H9 (cell line): ENCODE measurements at regions not wholly inside any gene's neighbourhood (a gene's known extent, or its start where the extent isn't known, plus 50 kb on each side); places are given as distances from the start of the nearest gene placed in this dataset.

Experiments
- DNase-seq: peaks from one replicate; pipeline ENCODE4 v3.0.0-alpha.2; 2017
- H2AFZ ChIP-seq: one replicate; pipeline ENCODE4 v1.6.1; 2013; ENCODE audit warnings: mild to moderate bottlenecking, low read length, control low read depth, moderate library complexity
- H2AK5ac ChIP-seq: 2 replicates; pipeline ENCODE4 v1.6.1; 2013; ENCODE audit warnings: low read length, control low read depth, mixed read lengths; ENCODE audit not compliant: insufficient read length
- H2BK120ac ChIP-seq: one replicate; pipeline ENCODE4 v1.6.1; 2013; ENCODE audit warnings: low read depth, mild to moderate bottlenecking, low read length, control low read depth, inconsistent platforms; ENCODE audit not compliant: poor library complexity, severe bottlenecking
- H2BK12ac ChIP-seq: 2 replicates; pipeline ENCODE4 v1.6.1; 2013; ENCODE audit warnings: low read length, control low read depth, mixed read lengths, low read depth; ENCODE audit not compliant: insufficient read length
- H2BK15ac ChIP-seq: 2 replicates; pipeline ENCODE4 v1.6.1; 2013; ENCODE audit warnings: low read depth, low read length, control low read depth
- H2BK20ac ChIP-seq: one replicate; pipeline ENCODE4 v1.6.1; 2013; ENCODE audit warnings: low read depth, mild to moderate bottlenecking, low read length, control low read depth, inconsistent platforms; ENCODE audit not compliant: poor library complexity, severe bottlenecking
- H2BK5ac ChIP-seq: 2 replicates; pipeline ENCODE4 v1.6.1; 2013; ENCODE audit warnings: low read length, control low read depth, mixed read lengths; ENCODE audit not compliant: insufficient read length
- H3K14ac ChIP-seq: 2 replicates; pipeline ENCODE4 v1.6.1; 2013; ENCODE audit warnings: low read length, control low read depth; ENCODE audit not compliant: insufficient read depth
- H3K18ac ChIP-seq: 2 replicates; pipeline ENCODE4 v1.6.1; 2013; ENCODE audit warnings: low read depth, mild to moderate bottlenecking, mixed read lengths, low read length, control low read depth; ENCODE audit not compliant: insufficient read length
- H3K23ac ChIP-seq: 2 replicates; pipeline ENCODE4 v1.6.1; 2013; ENCODE audit warnings: low read length, control low read depth, mixed read lengths, low read depth; ENCODE audit not compliant: insufficient read length
- H3K23me2 ChIP-seq: 2 replicates; pipeline ENCODE4 v1.6.1; 2013; ENCODE audit warnings: low read depth, mild to moderate bottlenecking, mixed read lengths, low read length, control low read depth; ENCODE audit not compliant: insufficient read length, poor library complexity, severe bottlenecking
- H3K27ac ChIP-seq: 2 replicates; pipeline ENCODE4 v1.5.1; 2013; ENCODE audit warnings: low read length, control low read depth, mixed read lengths, low read depth; ENCODE audit not compliant: insufficient read length
- H3K27me3 ChIP-seq: 2 replicates; pipeline ENCODE4 v1.6.1; 2013; ENCODE audit warnings: low read length, control low read depth, inconsistent platforms; ENCODE audit not compliant: insufficient read depth
- H3K4ac ChIP-seq: 2 replicates; pipeline ENCODE4 v1.6.1; 2013; ENCODE audit warnings: low read depth, mild to moderate bottlenecking, control low read depth, inconsistent platforms, low read length, moderate library complexity
- H3K4me1 ChIP-seq: 2 replicates; pipeline ENCODE4 v1.6.1; 2013; ENCODE audit warnings: low read length, control low read depth, inconsistent platforms; ENCODE audit not compliant: insufficient read depth
- H3K4me2 ChIP-seq: 2 replicates; pipeline ENCODE4 v1.6.1; 2013; ENCODE audit warnings: low read length, control low read depth, mixed read lengths; ENCODE audit not compliant: insufficient read length, insufficient read depth
- H3K56ac ChIP-seq: 2 replicates; pipeline ENCODE4 v1.6.1; 2013; ENCODE audit warnings: low read depth, mild to moderate bottlenecking, mixed read lengths, low read length, control low read depth; ENCODE audit not compliant: insufficient read length
- H3K79me1 ChIP-seq: 2 replicates; pipeline ENCODE4 v1.6.1; 2013; ENCODE audit warnings: low read depth, mild to moderate bottlenecking, moderate library complexity, low read length, control low read depth, inconsistent platforms; ENCODE audit not compliant: insufficient read depth, poor library complexity, severe bottlenecking
- H3K79me2 ChIP-seq: 2 replicates; pipeline ENCODE4 v1.6.1; 2013; ENCODE audit warnings: low read length, control low read depth, inconsistent platforms; ENCODE audit not compliant: insufficient read depth
- H3K9ac ChIP-seq: 2 replicates; pipeline ENCODE4 v1.6.1; 2013; ENCODE audit warnings: low read length, control low read depth, mixed read lengths; ENCODE audit not compliant: insufficient read length; ENCODE audit errors: extremely low read depth
- H3K9me3 ChIP-seq: one replicate; pipeline ENCODE4 v1.6.1; 2013; ENCODE audit warnings: low read depth, low read length, inconsistent platforms; ENCODE audit not compliant: control insufficient read depth
- H3T11ph ChIP-seq: one replicate; pipeline ENCODE4 v1.6.1; 2013; ENCODE audit warnings: mild to moderate bottlenecking, low read length, control low read depth, inconsistent platforms
- H4K20me1 ChIP-seq: one replicate; pipeline ENCODE4 v1.6.1; 2013; ENCODE audit not compliant: control insufficient read depth, insufficient read length, insufficient read depth
- H4K5ac ChIP-seq: 2 replicates; pipeline ENCODE4 v1.6.1; 2013; ENCODE audit warnings: low read depth, mild to moderate bottlenecking, mixed read lengths, low read length, control low read depth; ENCODE audit not compliant: insufficient read length
- H4K8ac ChIP-seq: replicated peaks from 2 replicates; pipeline ENCODE4 v1.6.1; 2013; ENCODE audit warnings: low read length, control low read depth, mixed read lengths, low read depth; ENCODE audit not compliant: insufficient read length
- H4K91ac ChIP-seq: 2 replicates; pipeline ENCODE4 v1.6.1; 2013; ENCODE audit warnings: low read depth, mild to moderate bottlenecking, moderate library complexity, mixed read lengths, low read length, control low read depth; ENCODE audit not compliant: insufficient read length
- H3K27ac Mint-ChIP-seq, 3 experiments: 2 replicates in 2 of 3; 3 replicates in 1 of 3; pipeline ENCODE4 v1.8.0; 2020 to 2021; ENCODE audit warnings: mixed read lengths in 3 of 3, mild to moderate bottlenecking in 1 of 3, moderate library complexity in 1 of 3
- H3K27me3 Mint-ChIP-seq: 2 replicates; pipeline ENCODE4 v1.8.0; 2021; ENCODE audit warnings: low read depth, mild to moderate bottlenecking, moderate library complexity, mixed read lengths
- H3K36me3 Mint-ChIP-seq, 3 experiments: 2 replicates in 2 of 3; 3 replicates in 1 of 3; pipeline ENCODE4 v1.8.0; 2020 to 2021; ENCODE audit warnings: low read depth in 3 of 3, mixed read lengths in 3 of 3; ENCODE audit not compliant: insufficient read depth in 1 of 3
- H3K4me1 Mint-ChIP-seq, 2 experiments: 2 replicates each; pipeline ENCODE4 v1.8.0; 2020; ENCODE audit warnings: mixed read lengths in 2 of 2
- H3K4me3 Mint-ChIP-seq, 2 experiments: 2 replicates in 1 of 2; 3 replicates in 1 of 2; pipeline ENCODE4 v1.8.0; 2020 to 2021; ENCODE audit warnings: mild to moderate bottlenecking in 2 of 2, mixed read lengths in 2 of 2, moderate library complexity in 1 of 2
- H3K9me3 Mint-ChIP-seq, 2 experiments: 2 replicates in 1 of 2; 3 replicates in 1 of 2; pipeline ENCODE4 v1.8.0; 2020; ENCODE audit warnings: mild to moderate bottlenecking in 2 of 2, mixed read lengths in 2 of 2, moderate library complexity in 1 of 2
- WGBS: extraction: QIAGEN DNeasy Blood & Tissue Kit; methylation state at CpG from one replicate; pipeline ENCODE4 v1.1.7; 2013; ENCODE audit warnings: missing lambda C conversion rate, low lambda C conversion rate, mixed read lengths; ENCODE audit not compliant: insufficient read length; ENCODE audit errors: extremely low coverage; 5-methylcytosine and 5-hydroxymethylcytosine counted together
- TF ChIP-seq, protein P1 (sequence below): fragments of 200-600 bp; sonication (generic); conservative IDR thresholded peaks from 3 replicates; pipeline ENCODE4 v1.8.0; 2021; ENCODE audit warnings: antibody characterized with exemption, mild to moderate bottlenecking

DNA sequence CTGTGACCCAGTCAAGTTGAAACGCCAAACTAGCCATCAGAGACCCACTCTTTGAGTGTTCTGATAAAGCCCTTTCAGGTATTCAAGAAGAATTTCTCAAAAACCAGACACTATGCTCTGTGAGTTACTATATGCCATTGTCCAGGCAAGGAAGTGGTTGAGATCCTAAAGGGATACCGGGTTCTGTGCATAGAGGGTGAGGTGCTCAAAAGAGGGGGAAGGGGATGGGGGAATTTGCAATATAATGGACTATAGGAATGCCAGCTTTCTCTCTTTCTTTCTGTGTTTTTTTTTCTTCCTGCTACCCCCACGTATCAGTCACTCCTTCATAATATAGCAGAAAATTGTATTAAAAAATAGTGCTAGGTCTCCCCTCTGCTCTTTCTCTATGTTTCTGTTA is 1619.0 kb downstream of the STIM2 start:
- peaks cover 14% of the 10 kb centered on the region; the same call in 1 of the 2 replicates for H3K4me1 ChIP-seq
- no peak overlapping the region for H3K4me2 ChIP-seq

More for the DNA sequence above, 1619.0 kb downstream of the STIM2 start:
- no peak overlapping the region for H3K27ac ChIP-seq
- no peak overlapping the region for H3K4ac ChIP-seq
- H4K91ac ChIP-seq, result no peak overlapping the region
- no peaks in the 10 kb centered on the region for H3K79me1 ChIP-seq
- no peak overlapping the region for H2AFZ ChIP-seq
- H3K9me3 Mint-ChIP-seq, result no peaks in the 10 kb centered on the region
- no peak overlapping the region for H4K8ac ChIP-seq
- H2AK5ac ChIP-seq, result no peak overlapping the region
- H3K23me2 ChIP-seq, result no peaks in the 10 kb centered on the region
- no peaks in the 10 kb centered on the region for H3K79me2 ChIP-seq
- H3K4me3 Mint-ChIP-seq, result no peak overlapping the region
- H3K9me3 ChIP-seq, result no peaks in the 10 kb centered on the region
- H2BK5ac ChIP-seq, result no peak overlapping the region
- H2BK12ac ChIP-seq, result no peak overlapping the region
- H3K4me1 Mint-ChIP-seq, result peaks cover 42 to 56% of the 10 kb centered on the region in 2 experiments
- H3K14ac ChIP-seq, result no peak overlapping the region
- no peak overlapping the region for H4K5ac ChIP-seq
- no peaks in the 10 kb centered on the region for H3K27me3 ChIP-seq
- H3K56ac ChIP-seq, result no peak overlapping the region
- no peak overlapping the region for H2BK15ac ChIP-seq
- no peak overlapping the region for H2BK120ac ChIP-seq
- H4K20me1 ChIP-seq, result no peaks in the 10 kb centered on the region
- no peak overlapping the region for H3K9ac ChIP-seq
- peak overlapping the region in 1 of 3 experiments; percentile 80; a peak in 3 of 7 replicates for H3K27ac Mint-ChIP-seq
- no peaks in the 10 kb centered on the region for H3K27me3 Mint-ChIP-seq
- no peak for DNase-seq
- H3K23ac ChIP-seq, result no peak overlapping the region
- no CpG with 5 or more reads among the region's 3 CpGs for WGBS
- no peak overlapping the region for H3T11ph ChIP-seq
- H3K18ac ChIP-seq, result no peak overlapping the region
- H3K36me3 Mint-ChIP-seq, result peaks cover 0 to 4% (median 0%) of the 10 kb centered on the region in 3 experiments; a peak in 2 of 7 replicates
- H2BK20ac ChIP-seq, result no peak overlapping the region
- TF ChIP-seq, protein P1, sequence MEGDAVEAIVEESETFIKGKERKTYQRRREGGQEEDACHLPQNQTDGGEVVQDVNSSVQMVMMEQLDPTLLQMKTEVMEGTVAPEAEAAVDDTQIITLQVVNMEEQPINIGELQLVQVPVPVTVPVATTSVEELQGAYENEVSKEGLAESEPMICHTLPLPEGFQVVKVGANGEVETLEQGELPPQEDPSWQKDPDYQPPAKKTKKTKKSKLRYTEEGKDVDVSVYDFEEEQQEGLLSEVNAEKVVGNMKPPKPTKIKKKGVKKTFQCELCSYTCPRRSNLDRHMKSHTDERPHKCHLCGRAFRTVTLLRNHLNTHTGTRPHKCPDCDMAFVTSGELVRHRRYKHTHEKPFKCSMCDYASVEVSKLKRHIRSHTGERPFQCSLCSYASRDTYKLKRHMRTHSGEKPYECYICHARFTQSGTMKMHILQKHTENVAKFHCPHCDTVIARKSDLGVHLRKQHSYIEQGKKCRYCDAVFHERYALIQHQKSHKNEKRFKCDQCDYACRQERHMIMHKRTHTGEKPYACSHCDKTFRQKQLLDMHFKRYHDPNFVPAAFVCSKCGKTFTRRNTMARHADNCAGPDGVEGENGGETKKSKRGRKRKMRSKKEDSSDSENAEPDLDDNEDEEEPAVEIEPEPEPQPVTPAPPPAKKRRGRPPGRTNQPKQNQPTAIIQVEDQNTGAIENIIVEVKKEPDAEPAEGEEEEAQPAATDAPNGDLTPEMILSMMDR, result no peak
